ENCODE measurements at regions not wholly inside any gene's neighbourhood (a gene's known extent, or its start where the extent isn't known, plus 50 kb on each side); places are given as distances from the start of the nearest gene placed in this dataset.
"Not testable (repeated sequence)": the region's sequence is repeated elsewhere in the genome, so short reads cannot be mapped to it uniquely, and the experiment has no call there.

DNA sequence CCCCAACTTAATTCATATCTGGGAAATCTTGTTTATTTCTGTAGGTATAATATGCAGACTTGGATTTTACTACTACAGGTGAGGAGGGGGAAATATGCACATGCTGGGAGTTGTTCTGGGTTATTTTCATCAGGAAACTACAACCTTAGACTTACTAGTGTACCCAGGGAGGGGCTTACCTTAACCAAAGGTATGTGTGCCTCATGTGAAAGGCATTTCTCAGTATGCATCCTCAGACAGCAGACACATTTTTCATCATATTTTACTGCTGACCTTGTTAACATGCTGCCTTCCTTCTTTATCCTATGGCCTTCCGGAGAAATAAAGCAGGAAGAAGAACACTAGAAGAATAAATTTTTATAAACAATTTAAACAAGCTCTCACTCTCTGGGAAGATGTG, 214.9 kb downstream of the SPANXN4 start:
- ATAC-seq (no peak), DNase-seq (ENCODE audit: missing footprints) (no peak)
- intact Hi-C loops (cut with DNase I) = no loop called here

GRCh38 chrX:143231492-143231891, 205.8 kb downstream of the SPANXN4 start:
- no peak for ATAC-seq
- no peak for DNase-seq (ENCODE audit: missing footprints)
- intact Hi-C loops (cut with DNase I) = no loop called here

DNA sequence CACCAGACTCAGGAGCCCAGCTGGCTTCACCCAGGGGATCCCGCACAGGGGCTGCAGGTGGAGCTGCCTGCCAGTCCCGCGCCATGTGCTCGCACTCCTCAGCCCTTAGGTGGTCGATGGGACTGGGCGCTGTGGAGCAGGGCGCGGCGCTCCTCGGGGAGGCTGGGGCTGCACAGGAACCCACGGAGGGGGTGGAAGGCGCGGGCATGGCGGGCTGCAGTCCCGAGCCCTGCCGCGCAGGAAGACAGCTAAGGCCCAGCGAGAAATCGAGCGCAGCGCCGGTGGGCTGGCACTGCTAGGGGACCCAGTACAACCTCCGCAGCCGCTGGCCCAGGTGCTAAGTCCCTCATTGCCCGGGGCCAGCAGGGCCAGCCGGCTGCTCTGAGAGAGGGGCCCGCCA, 202.9 kb downstream of the SPANXN4 start:
- peak; percentile 21 for DNase-seq (ENCODE audit: missing footprints)
- intact Hi-C loops (cut with DNase I); ATAC-seq: not testable (repeated sequence)

GRCh38 chrX:143206966-143207365, 181.2 kb downstream of the SPANXN4 start:
- no peak for ATAC-seq
- DNase-seq (ENCODE audit: missing footprints) = no peak
- intact Hi-C loops (cut with DNase I) = no loop called here

DNA sequence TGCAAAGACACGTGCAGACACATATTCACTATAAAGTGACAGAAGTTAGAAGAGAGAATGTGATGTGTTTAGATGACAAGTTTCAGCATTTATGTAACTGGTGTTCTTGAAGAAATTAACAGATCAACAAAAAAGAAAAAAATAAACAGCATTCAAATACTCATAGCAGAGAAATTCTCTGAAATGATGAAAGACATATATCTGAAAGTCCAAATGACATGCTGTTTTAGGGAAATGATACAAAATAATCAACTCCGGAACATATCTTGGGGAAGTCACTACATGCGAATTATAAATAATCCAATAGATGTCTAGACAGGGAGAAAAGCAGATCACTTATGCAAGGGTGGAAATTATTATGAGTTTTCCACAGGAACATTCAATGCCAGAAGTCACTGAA, 146.0 kb downstream of the SPANXN4 start:
- DNase-seq (ENCODE audit: missing footprints) = no peak
- no peak for ATAC-seq
- intact Hi-C loops (cut with DNase I) = no loop called here

DNA sequence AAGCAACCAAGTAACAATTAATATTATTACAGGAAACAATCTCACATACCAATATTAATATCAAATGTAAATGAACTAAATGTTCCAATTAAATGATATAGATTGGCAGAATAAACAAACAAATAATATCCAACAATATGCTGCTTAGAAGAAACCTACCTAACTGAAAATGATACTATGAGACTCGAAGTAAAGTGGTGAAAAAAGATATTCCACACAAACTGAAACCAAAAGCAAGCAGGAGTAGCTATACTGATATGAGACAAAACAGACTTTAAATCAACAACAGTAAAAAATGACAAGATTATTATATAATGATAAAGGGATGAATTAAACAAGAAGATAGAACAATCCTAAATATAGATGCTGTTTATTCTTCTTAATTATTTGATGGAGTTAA, 140.1 kb downstream of the SPANXN4 start:
- intact Hi-C loops (cut with DNase I) = no loop called here
- ATAC-seq (no peak), DNase-seq (ENCODE audit: missing footprints) (no peak)

GRCh38 chrX:143139681-143140080, 114.0 kb downstream of the SPANXN4 start:
- DNase-seq (ENCODE audit: missing footprints) (no peak), ATAC-seq (no peak)
- intact Hi-C loops (cut with DNase I) = no loop called here

- intact Hi-C loops (cut with DNase I) = no loop called here
- ATAC-seq = no peak
Observed at GRCh38 chrX:143121477-143121876, 95.7 kb downstream of the SPANXN4 start.

GRCh38 chrX:143115466-143115865, 89.7 kb downstream of the SPANXN4 start:
- DNase-seq (ENCODE audit: missing footprints) (no peak), ATAC-seq (no peak)
- intact Hi-C loops (cut with DNase I) = no loop called here

More at GRCh38 chrX:143121477-143121876, 95.7 kb downstream of the SPANXN4 start:
- DNase-seq (ENCODE audit: missing footprints) = no peak

- DNase-seq (ENCODE audit: missing footprints) (no peak), ATAC-seq (no peak)
- intact Hi-C loops (cut with DNase I) = no loop called here
Observed at GRCh38 chrX:143095816-143096215, 70.1 kb downstream of the SPANXN4 start.

- no peak for ATAC-seq
- no peak for DNase-seq (ENCODE audit: missing footprints)
- intact Hi-C loops (cut with DNase I) = no loop called here
Observed at GRCh38 chrX:143095321-143095720, 69.6 kb downstream of the SPANXN4 start.

- ATAC-seq = no peak
- DNase-seq (ENCODE audit: missing footprints) = no peak
- intact Hi-C loops (cut with DNase I) = no loop called here
Observed at GRCh38 chrX:143094417-143095023, 68.8 kb downstream of the SPANXN4 start.
